AG09319 (cell line): ENCODE measurements at regions not wholly inside any gene's neighbourhood (a gene's known extent, or its start where the extent isn't known, plus 50 kb on each side); places are given as distances from the start of the nearest gene placed in this dataset.

Experiments used
- DNase-seq: peaks from one replicate; pipeline ENCODE4 v3.0.0-alpha.2; 2010; ENCODE audit warnings: low read depth; ENCODE audit errors: extremely low read depth
- CTCF ChIP-seq: IDR thresholded peaks from 2 replicates; pipeline ENCODE4 v1.5.1; 2011; ENCODE audit warnings: low read depth, mild to moderate bottlenecking, inconsistent platforms, low read length, moderate library complexity

DNA sequence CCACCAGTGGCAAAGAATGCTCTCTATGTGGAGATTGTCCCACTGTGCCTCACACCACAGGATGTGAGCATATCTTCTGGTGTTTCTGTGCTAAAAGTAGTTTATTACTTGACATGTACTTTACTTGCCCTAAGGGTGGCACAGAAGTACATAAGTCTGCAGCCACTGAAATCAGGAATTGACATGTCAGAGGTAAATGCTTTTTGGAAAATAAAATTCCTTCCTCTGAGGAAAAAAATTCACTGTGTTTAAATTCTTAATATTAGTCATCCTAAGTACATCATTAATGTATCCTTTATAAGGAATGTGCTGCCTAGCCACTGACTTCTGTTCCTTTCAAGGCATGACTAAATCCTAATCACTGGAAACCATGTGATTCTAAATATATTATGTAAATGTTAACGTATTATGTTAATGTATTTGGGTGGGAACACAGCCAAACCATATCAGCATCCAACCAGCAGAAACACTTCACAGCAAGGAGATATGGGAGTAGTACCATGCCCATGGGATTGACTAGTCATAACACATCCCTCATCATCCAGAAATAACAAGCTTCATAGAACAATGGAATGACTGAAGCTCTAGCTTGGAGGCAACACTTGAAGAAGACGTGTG is 239.7 kb upstream of the PPFIA2 start:
- no peak for DNase-seq
- TF ChIP-seq CTCF = no peak

- DNase-seq = no peak
- peak; percentile 3; the same call in 1 of the 2 replicates for TF ChIP-seq CTCF
Observed at GRCh38 chr12:81992461-81992860, 233.3 kb upstream of the PPFIA2 start.

DNA sequence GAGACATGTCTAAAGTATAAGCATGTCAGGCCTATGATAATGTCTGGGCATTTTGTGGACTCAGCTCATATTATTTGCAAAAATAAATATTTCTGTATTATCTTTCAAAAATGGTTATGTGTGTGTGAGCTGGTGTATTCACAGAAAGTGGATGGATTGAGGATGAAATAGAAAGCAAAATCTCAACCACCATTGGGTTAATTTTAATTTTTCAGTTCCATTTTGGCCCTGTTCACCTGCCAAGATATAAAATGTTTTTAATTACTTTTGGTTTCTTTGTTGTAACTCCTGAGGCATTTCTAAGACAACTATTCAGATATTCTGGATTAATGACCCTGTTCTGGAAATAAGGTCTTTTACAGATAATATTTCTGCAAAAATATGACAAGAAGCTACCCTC is 232.7 kb upstream of the PPFIA2 start:
- DNase-seq = no peak
- no peak for TF ChIP-seq CTCF

DNA sequence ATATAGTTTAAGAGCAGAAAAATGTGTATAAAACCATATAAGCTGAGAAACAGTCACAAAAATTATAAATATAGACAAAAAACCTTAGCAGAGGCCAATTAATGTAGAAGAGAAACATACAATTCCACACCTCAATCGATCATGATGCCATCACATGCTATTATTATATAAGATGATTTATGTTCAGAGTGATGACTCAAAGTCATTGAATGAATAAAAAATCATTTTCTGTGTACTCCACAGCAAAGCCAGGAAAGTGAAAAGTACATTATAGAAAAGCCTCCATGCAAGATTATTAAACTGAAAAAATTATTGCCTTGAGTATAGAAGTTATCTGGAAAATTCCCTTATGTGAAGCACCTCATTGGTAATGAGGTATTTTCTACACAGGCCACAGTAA is 229.2 kb upstream of the PPFIA2 start:
- DNase-seq = no peak

DNA sequence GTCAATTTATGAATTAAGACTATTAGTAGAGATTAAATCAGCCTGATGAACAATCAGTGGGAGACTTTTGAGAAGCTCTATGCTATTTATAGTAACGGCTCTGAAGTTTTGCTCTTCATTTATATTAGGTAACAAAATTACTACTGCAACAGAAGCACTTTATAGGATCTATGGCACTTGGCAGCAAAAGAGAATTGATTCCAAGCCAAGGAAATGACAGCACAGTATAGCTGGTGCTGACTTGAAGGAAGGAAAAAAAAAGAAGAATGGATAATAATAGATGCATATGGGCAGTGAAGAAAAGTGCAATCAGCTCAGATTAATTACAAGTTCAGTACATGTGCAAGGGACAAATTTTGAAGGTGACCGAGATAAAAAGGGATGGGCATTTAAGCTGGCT is 228.2 kb upstream of the PPFIA2 start:
- DNase-seq = no peak
- TF ChIP-seq CTCF = no peak

More for the DNA sequence above, 229.2 kb upstream of the PPFIA2 start:
- no peak for TF ChIP-seq CTCF

- no peak for DNase-seq
Observed at GRCh38 chr12:81976661-81977060, 217.5 kb upstream of the PPFIA2 start.

DNA sequence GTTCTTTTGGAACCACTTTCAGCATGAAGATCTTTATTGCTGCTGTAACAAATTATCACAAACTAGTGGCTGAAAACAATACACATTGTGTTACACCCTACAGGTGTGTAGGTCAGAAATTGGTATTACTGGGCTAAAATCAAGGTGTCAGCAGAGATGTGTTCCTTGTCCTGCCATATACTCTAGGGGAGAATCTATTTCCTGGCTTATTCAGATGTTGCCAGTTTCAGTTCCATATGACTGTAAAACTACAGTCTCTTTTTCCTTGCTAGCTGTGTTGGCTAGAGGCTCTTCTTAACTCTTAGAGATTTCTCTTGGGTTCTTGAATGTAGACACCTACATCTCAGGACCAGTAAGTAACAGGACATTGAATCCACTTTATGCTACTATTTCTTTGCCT is 215.6 kb upstream of the PPFIA2 start:
- no peak for DNase-seq
- no peak for TF ChIP-seq CTCF

More at GRCh38 chr12:81976661-81977060, 217.5 kb upstream of the PPFIA2 start:
- no peak for TF ChIP-seq CTCF
